Middle frontal gyrus (tissue), 1 donor: ENCODE measurements at regions not wholly inside any gene's neighbourhood (a gene's known extent, or its start where the extent isn't known, plus 50 kb on each side); places are given as distances from the start of the nearest gene placed in this dataset.

Source experiments
- DNase-seq: peaks from one replicate; pipeline ENCODE4 v3.0.0-alpha.2; 2015; ENCODE audit warnings: low spot score; ENCODE audit errors: extremely low spot score

DNA sequence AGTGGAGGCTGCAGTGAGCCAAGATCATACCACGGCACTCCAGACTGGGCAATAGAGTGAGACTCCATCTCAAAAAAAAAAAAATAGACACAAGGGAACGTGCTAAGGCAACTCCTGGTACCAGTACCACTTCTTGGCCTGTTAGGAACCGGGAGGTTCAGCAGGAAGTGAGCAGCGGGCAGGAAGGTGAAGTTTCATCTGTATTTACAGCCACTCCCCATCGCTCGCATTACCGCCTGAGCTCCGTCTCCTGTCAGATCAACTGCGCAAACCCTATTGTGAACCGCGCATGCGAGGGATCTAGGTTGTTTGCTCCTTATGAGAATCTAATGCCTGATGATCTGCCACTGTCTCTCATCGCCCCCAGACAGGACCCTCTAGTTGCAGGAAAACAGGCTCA, 69.9 kb upstream of the FOXK1 start:
- no peak for DNase-seq

DNA sequence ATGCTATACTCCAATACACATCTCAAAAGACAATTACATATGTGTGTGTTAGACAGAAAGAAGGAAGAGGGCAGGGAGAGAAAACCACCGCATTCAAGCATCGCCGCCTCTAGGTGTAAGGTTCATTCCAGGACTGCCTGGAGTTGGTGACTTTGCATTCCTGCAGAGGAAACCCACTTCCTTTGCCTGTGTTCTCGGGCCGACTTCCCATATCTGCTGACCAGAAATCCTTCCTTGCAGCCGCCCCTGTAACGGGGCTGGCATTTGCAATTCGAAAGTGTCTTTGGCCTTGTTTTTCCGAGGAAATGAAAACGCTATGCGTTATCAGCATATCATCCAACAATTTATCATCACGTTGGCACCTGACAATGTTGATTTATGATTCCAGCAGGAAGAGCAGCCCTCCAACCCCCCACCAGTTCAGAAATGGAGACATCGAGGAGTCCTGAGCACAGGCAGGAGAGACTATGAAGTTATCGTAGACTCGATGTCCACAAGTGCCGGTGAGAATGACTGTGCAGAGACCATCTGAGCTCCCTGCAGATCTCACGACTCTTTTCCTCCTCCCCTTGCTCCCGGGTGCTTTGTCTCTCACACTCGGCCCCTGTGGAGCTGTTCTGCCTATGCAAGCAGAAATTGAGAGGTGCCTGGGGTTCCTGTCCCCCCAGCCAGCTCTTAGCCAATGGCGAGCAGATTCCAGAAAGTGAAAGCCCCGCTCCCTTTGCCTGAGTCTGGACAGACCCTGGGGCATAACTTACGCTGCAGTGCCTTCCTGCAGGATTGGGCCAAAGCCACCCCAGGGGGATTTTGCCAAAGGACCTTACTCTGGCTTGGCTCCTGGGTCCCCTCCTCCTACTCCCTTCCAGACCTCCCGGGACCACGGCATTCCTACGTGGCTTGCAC, 68.9 kb upstream of the FOXK1 start:
- DNase-seq: no peak

DNA sequence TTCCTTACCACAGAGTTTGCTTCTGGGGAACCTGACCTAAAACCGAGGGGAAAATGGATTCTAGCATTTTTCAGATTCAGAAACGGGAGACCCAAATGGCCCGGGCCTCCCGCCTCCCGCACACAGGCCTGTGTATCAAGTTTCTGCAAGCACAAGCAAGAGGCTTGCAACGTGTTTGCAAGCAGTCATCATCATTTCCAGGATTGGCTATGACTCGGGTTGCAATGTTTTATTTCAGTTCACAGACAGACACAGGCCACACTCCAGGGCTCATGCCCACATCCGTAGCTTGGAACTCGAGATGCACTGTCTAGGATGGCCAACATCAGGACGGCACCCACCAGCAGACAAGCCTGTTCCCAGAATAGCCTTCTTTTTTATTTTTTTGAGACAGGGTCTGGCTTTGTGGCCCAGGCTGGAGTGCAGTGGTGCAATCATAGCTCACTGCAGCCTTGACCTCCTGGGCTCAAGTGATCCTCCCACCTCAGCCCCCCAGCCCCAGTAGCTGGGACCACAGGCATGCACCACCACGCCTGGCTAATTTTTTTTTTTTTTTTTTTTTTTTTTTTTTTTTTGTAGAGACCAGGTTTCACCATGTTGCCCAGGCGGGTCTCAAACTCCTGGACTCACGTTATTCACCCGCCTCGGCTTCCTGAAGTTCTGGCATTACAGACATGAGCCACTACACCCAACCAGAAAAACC, 68.1 kb upstream of the FOXK1 start:
- DNase-seq: no peak

DNA sequence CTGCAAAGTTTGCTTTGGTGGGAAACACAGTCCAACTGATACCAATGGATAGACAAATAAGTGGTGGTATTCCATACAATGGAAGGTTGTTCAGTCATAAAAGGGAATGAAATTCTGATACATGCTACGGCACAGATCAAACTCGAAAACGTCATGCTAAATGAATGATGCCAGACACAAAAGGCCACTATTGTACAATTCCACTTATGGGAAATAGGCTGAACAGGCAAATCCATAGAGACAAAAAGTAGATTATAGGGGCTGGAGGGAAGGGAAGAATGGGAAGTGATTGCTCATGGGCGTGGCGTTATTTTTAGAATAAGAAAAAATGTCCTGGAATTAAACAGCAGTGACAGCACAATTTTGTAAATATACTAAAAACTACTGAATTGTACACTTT, 66.0 kb upstream of the FOXK1 start:
- no peak for DNase-seq

DNA sequence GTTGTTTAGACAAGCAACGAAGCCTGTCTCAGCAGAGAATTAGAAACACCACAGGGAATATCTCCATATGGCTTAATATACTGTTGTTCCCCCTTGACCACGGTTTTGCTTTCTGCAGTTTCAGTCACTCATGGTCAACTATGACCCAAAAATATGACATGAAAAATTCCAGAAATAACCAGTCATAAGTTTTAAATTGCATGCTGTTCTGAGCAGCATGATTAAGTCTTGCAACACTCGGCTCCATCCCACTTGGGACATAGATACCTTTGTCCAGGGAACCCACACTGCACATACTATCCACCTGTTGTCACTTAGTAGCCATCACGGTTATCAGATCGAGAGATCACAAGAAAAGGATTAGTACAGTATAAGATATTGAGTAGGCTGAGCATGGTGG, 60.7 kb upstream of the FOXK1 start:
- no peak for DNase-seq

DNA sequence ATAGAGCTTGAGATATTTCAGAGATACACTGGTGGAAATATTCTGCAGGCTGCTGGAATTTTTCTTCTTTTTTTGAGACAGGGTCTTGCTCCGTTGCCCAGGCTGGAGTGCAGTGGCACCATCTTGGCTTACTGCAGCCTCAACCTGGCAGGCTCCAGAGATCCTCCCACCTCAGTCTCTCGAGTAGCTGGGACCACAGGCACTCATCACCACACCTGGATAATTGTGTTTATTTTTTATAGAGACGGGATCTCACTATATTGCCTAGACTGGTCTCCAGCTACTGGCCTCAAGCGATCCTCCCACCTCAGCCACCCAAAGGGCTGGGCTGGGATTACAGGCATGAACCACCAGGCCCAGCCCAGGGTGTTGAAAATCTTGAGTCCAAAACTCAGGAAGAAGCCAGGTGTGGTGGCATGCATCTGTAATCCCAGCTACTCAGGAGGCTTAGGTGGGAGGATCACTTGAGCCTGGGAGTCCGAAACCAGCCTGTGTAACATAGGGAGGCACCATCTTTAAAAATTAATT, 55.7 kb upstream of the FOXK1 start:
- DNase-seq: no peak

DNA sequence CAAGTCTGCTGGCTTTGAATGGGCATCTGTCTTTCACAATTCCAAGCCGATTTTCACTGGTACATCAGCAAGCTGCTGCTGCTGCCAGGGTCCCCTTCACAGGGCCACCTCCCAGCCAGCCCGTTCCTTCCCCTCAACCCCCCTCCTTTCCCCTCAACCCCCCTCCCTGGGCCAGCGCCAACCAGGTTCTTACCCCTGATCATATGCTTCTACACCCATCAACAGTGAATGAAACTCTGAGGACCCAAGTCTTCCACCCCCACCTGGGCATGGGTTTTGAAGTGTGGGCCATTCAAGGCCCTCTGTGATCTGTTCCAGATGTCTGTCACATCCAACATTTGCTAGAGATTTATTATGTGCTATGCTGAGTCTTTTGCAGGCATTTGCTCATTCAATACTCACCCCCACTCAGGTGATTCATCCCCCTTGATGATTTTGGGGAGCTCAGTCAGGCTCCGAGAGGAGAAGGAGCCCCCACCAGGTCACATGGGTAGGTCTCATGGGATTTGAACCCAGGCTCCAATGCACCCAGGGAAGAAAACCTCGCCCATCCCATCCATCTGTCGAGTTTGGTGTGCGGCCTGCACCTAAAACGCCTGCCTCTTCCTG, 52.7 kb upstream of the FOXK1 start:
- DNase-seq: no peak

DNA sequence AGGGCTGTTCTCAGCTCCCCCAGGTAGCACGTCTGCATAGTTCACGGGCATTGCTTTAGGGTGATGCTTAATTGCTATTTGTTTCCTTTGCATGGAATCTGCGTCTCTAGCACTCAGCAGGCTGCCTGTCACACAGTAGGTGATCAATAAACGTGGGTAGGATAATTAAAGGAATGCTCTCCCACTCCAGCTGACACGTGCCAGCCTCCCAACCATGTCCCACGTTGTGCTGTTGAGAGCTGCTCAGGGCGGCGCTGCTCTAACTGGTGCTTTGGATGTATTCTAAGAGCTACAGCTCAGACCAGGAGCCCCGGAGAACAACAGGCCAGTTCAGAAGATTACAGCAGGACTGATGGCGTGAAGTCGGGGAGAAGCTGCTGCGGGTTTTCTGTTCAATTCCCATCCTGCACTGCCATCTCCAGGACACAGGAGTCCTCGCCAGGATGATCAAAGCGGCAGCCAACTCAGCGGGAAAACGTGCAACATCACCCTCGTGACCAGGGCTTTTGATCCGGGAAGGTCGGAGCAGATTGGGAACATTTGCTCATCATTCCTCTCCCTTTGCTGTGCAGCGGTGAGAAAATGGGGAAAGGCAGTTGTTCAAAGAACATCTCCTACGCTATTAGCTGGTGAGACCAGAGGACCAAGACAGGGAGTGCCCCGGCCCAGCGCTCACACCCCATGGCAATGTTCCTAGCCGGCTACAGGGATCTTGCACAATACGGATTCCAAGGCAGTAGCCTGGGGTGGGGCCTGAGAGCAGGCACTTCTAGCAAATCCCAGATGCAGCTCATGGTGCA, 50.5 kb upstream of the FOXK1 start:
- peak; percentile 57 for DNase-seq
